Transverse colon (tissue), 4 donors: ENCODE measurements at regions not wholly inside any gene's neighbourhood (a gene's known extent, or its start where the extent isn't known, plus 50 kb on each side); places are given as distances from the start of the nearest gene placed in this dataset.

Experiments
- DNase-seq: peaks from one replicate; pipeline ENCODE4 v3.0.0-alpha.2; 2019
- H3K27ac ChIP-seq, 4 donors: fragments of 200-600 bp; sonication (generic); 2 replicates each; pipeline ENCODE4 v1.5.1; 2016 to 2018; ENCODE audit warnings: inconsistent platforms in 4 of 4
- H3K27me3 ChIP-seq: fragments of 200-600 bp; sonication (generic); 2 replicates; pipeline ENCODE4 v1.5.1; 2017; ENCODE audit warnings: inconsistent platforms
- H3K36me3 ChIP-seq, 4 donors: fragments of 200-600 bp; sonication (generic); 2 replicates each; pipeline ENCODE4 v1.5.1; 2017 to 2019; ENCODE audit warnings: inconsistent platforms in 4 of 4
- H3K4me1 ChIP-seq, 4 donors: fragments of 200-600 bp; sonication (generic); 2 replicates each; pipeline ENCODE4 v1.5.1; 2017 to 2020; ENCODE audit warnings: inconsistent platforms in 4 of 4
- H3K4me3 ChIP-seq, 4 donors: fragments of 200-600 bp; sonication (generic); 1 replicate in 1 of 4; 2 replicates in 3 of 4; pipeline versions ENCODE4 v1.5.1 to v1.6.1; 2017 to 2019; ENCODE audit warnings: inconsistent platforms in 4 of 4
- H3K9me3 ChIP-seq, 2 donors: fragments of 200-600 bp; sonication (generic); 2 replicates each; pipeline ENCODE4 v1.5.1; 2017 to 2019; ENCODE audit warnings: inconsistent platforms in 2 of 2
- EP300 ChIP-seq: sonication (generic); formaldehyde crosslinking; IDR thresholded peaks from one replicate; pipeline ENCODE4 v1.6.1; 2017; ENCODE audit warnings: antibody characterized with exemption, low read depth
- POLR2A ChIP-seq: fragments of 450-650 bp; IDR thresholded peaks from one replicate; pipeline ENCODE4 v1.6.1; 2016; ENCODE audit warnings: antibody characterized with exemption, mild to moderate bottlenecking, moderate library complexity
- POLR2AphosphoS5 ChIP-seq, 3 donors: sonication (generic); formaldehyde crosslinking; IDR thresholded peaks; one replicate each; pipeline ENCODE4 v1.6.1; 2016; ENCODE audit warnings: antibody characterized with exemption in 3 of 3
- WGBS, 2 donors: methylation state at CpG; one replicate each; pipeline ENCODE4 v1.1.5; 2018; ENCODE audit warnings: low coverage in 1 of 2; 5-methylcytosine and 5-hydroxymethylcytosine counted together
- in situ Hi-C, 4 donors: fragments of 200-750 bp; cut with MboI; loops; one replicate each; pipeline versions ENCODE4 v1.15.0 to v1.15.1; 2017; ENCODE audit warnings: low sequenced_read_pairs in 3 of 4, low pct_ligation_motif_present in 1 of 4, low pct_unique_long_range_greater_than_20kb in 1 of 4
- intact Hi-C: fragments of 100-400 bp; cut with DNase I; formaldehyde crosslinking; loops from one replicate; pipeline ENCODE4 v1.15.1; 2023; ENCODE audit warnings: low total_unique reads
- TF ChIP-seq, protein P1 (sequence below), 5 experiments: fragments of 200-600 bp in 3 of 5; fragments of 450-650 bp in 2 of 5; sonication (generic) in 3 of 5; IDR thresholded peaks; 1 replicate in 2 of 5; 2 replicates in 3 of 5; pipeline ENCODE4 v1.5.1; 2016 to 2017; ENCODE audit warnings: antibody characterized with exemption in 5 of 5, inconsistent platforms in 3 of 5, mild to moderate bottlenecking in 2 of 5, moderate library complexity in 1 of 5

DNA sequence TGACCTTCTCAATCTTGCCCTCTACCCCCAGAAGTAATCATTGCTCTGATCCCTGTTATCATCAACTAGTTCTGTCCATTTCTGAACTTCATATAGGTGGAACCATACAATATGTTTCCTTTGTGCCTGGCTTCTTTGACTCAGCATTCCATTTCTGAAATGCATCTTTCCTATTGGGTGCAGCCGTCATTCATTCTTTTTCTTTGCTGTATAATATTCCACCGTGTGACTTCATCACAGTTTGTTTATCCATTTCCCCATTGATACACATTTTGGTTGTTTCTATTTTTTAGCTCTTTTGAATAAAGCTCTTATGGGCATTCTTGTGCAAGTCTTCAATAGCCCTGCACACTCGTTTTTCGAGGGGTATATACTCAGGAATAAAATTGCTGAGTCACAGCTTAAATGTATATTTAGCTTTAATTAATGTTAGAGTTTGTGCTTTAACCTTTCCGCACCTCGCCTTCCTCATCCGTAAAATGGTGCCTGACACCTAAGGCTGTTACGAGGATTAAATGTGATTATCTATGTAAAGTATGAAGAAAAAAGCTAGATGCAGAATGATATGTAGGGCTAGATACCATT, 491.6 kb downstream of the MIAT start:
- Histone ChIP-seq H3K36me3 (no peaks in the 10 kb centered on the region), H3K4me1 (no peaks in the 10 kb centered on the region), H3K27me3 (peaks cover 1% of the 10 kb centered on the region), H3K9me3 (no peaks in the 10 kb centered on the region), H3K4me3 (no peak overlapping the region), H3K27ac (no peak overlapping the region)
- intact Hi-C loops = no loop called here
- TF ChIP-seq EP300 (no peak), POLR2AphosphoS5 (IDR thresholded peaks at IDR 0.05) (no peak), POLR2A (no peak)
- TF ChIP-seq, protein P1, sequence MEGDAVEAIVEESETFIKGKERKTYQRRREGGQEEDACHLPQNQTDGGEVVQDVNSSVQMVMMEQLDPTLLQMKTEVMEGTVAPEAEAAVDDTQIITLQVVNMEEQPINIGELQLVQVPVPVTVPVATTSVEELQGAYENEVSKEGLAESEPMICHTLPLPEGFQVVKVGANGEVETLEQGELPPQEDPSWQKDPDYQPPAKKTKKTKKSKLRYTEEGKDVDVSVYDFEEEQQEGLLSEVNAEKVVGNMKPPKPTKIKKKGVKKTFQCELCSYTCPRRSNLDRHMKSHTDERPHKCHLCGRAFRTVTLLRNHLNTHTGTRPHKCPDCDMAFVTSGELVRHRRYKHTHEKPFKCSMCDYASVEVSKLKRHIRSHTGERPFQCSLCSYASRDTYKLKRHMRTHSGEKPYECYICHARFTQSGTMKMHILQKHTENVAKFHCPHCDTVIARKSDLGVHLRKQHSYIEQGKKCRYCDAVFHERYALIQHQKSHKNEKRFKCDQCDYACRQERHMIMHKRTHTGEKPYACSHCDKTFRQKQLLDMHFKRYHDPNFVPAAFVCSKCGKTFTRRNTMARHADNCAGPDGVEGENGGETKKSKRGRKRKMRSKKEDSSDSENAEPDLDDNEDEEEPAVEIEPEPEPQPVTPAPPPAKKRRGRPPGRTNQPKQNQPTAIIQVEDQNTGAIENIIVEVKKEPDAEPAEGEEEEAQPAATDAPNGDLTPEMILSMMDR (IDR thresholded peaks at IDR 0.05) = no peak
- 88 to 96% methylated on average over 8 of the region's 8 CpGs for WGBS, 2 donors
- no peak for DNase-seq
- in situ Hi-C loops = no loop called here

DNA sequence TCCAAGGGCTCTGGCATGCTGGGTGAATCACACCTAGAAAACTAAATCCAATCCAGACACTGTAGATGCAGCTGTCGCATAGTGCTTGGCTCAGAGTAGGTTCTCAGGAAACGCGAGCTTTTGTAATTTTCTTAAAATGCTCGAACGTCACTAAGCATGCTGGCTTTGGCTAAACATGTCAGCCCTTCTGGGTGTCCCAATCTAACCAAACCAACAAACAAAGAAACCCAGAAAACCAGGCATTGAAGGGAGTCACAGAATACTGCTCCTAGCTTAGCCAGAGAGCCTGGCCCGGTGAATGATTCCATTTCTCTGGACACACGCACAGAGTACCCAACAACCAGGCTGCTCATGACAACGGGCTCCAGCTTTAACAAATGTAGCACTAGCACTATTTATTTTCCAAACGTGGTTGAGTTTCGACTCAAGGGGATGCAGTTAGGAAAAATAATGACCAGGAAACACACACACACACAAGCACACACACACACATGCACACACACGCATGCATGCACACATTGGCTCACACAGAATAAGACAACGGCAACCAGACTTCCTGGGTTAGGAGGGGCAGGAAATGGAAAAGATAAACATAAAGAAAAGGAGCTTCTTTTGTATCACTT, 492.6 kb downstream of the MIAT start:
- no peak overlapping the region for H3K4me3 ChIP-seq
- in situ Hi-C loops = no loop called here
- no peaks in the 10 kb centered on the region for H3K36me3 ChIP-seq
- no peak overlapping the region for H3K27ac ChIP-seq
- no peak for DNase-seq
- intact Hi-C loops = no loop called here
- H3K9me3 ChIP-seq = no peaks in the 10 kb centered on the region
- WGBS, 2 donors = 43 to 46% methylated on average over 10 to 12 of the region's 12 CpGs
- H3K27me3 ChIP-seq = peaks cover 12% of the 10 kb centered on the region
- H3K4me1 ChIP-seq = no peaks in the 10 kb centered on the region
- TF ChIP-seq POLR2AphosphoS5 (IDR thresholded peaks at IDR 0.05) = no peak
- no peak for TF ChIP-seq POLR2A

DNA sequence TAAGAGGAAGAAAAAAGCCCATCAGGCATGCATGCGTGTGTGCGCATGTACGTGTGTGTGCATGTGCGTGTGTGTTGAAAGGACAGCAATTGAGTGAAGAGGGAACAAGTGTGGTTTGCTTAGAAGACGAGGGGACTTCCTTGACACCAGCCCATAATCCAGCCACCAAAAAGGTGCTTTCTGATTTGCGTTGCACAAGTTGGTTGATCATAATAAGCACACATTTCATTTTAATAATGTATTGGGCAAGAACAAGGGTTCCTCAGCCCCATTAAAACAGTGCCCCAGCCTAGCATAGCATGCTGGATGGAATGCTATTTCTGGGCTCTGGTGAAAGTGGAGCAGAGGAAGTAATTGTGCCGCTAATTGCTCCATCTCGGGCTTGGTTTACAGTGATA, 493.2 kb downstream of the MIAT start:
- in situ Hi-C loops (no loop called here), intact Hi-C loops (no loop called here)
- TF ChIP-seq POLR2A = no peak
- Histone ChIP-seq H3K4me3 (no peak overlapping the region), H3K4me1 (no peaks in the 10 kb centered on the region), H3K27ac (no peak overlapping the region), H3K27me3 (peaks cover 12% of the 10 kb centered on the region), H3K36me3 (no peaks in the 10 kb centered on the region), H3K9me3 (no peaks in the 10 kb centered on the region)
- 13 to 18% methylated on average over 3 to 8 of the region's 8 CpGs for WGBS, 2 donors
- DNase-seq = no peak

DNA sequence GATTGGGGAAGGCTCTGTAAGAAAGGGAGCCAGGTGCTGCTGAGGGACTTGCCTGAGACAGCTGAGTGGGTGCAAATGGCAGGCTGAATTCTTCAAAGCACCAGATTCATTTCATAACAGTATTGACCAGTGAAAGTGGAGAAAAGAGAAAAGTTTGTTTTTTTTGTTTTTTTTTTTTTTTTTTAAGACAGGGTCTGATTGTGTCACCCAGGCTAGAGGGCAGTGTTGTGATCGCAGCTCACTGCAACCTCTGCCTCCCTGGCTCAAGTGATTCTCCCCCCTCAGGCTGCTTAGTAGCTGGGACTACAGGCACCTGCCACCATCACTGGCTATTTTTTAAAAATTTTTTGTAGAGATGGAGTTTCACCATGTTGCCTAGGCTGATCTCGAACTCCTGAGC, 494.0 kb downstream of the MIAT start:
- no peaks in the 10 kb centered on the region for H3K4me1 ChIP-seq
- TF ChIP-seq EP300 (no peak), POLR2A (no peak), POLR2AphosphoS5 (IDR thresholded peaks at IDR 0.05) (no peak)
- TF ChIP-seq, protein P1 (IDR thresholded peaks at IDR 0.05) = no peak

DNA sequence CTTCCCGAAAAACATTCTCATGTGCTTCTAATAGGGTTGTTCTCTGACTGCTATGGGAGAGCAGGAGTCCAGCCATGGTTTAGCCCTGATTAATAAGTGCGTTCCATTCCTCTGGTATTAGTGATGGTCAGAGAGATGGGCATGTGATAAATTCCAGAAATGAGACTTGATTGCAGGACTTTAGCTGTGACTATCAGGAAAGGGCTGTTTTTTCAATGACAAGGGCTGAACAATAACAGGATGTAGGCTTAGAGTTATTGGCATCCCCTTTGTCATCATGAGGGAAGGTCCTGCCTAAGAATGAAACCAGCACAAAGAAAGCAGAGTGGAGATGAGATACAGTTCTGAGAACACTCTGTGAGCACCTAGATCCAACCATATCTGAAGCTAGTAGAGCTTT, 494.6 kb downstream of the MIAT start:
- no peak for DNase-seq
- Histone ChIP-seq H3K36me3 (no peaks in the 10 kb centered on the region), H3K4me3 (no peak overlapping the region), H3K4me1 (no peaks in the 10 kb centered on the region), H3K27ac (no peak overlapping the region), H3K9me3 (no peaks in the 10 kb centered on the region), H3K27me3 (peaks cover 12% of the 10 kb centered on the region)
- in situ Hi-C loops = no loop called here
- TF ChIP-seq EP300 (no peak), POLR2A (no peak), POLR2AphosphoS5 (IDR thresholded peaks at IDR 0.05) (no peak)
- TF ChIP-seq, protein P1 (IDR thresholded peaks at IDR 0.05) = no peak
- intact Hi-C loops = no loop called here
- 90 to 94% methylated on average over 2 of the region's 2 CpGs for WGBS, 2 donors

More for the DNA sequence above, 494.0 kb downstream of the MIAT start:
- H3K9me3 ChIP-seq = no peaks in the 10 kb centered on the region
- H3K36me3 ChIP-seq = no peaks in the 10 kb centered on the region
- in situ Hi-C loops (no loop called here), intact Hi-C loops (no loop called here)
- DNase-seq = no peak
- H3K4me3 ChIP-seq = no peak overlapping the region
- H3K27me3 ChIP-seq = peaks cover 12% of the 10 kb centered on the region
- 0 to 59% methylated on average over 1 to 2 of the region's 2 CpGs for WGBS, 2 donors
- no peak overlapping the region for H3K27ac ChIP-seq
